GM12878 (cell line): ENCODE measurements at regions not wholly inside any gene's neighbourhood (a gene's known extent, or its start where the extent isn't known, plus 50 kb on each side); places are given as distances from the start of the nearest gene placed in this dataset.

Experiments
- CBFB ChIP-seq: IDR thresholded peaks from 2 replicates; pipeline ENCODE4 v1.6.1; 2016; ENCODE audit warnings: antibody characterized with exemption, low read depth
- TF ChIP-seq, protein P1 (sequence below), 3 experiments: IDR thresholded peaks in 2 of 3; conservative IDR thresholded peaks in 1 of 3; 2 replicates each; pipeline ENCODE4 v1.5.1; 2011; ENCODE audit warnings: low read depth in 3 of 3, low read length in 3 of 3, mild to moderate bottlenecking in 3 of 3, control low read depth in 2 of 3, moderate library complexity in 2 of 3, inconsistent platforms in 1 of 3, mixed read lengths in 1 of 3; ENCODE audit not compliant: control insufficient read depth in 2 of 3, insufficient read depth in 1 of 3; ENCODE audit errors: extremely low read depth in 1 of 3

DNA sequence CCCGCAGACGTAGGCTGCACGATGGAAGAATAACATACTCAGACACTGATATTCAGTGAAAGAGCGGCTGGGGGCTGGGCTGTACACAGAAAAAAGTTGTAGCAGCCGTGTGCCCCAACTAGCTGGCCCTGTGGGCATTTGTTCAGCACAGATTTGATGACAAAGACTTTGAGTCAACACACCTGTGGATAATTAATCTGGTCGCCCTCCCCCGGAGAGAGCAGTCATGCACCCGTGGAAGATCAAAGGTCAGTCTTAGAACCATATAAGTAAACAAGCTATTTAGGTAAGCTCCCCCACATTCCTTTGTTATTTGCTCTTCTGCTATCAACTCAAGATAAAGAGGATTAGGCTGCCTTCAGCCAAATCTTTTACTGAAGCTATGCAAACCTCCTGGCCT is 148.4 kb upstream of the HMCN1 start:
- TF ChIP-seq, protein P1, sequence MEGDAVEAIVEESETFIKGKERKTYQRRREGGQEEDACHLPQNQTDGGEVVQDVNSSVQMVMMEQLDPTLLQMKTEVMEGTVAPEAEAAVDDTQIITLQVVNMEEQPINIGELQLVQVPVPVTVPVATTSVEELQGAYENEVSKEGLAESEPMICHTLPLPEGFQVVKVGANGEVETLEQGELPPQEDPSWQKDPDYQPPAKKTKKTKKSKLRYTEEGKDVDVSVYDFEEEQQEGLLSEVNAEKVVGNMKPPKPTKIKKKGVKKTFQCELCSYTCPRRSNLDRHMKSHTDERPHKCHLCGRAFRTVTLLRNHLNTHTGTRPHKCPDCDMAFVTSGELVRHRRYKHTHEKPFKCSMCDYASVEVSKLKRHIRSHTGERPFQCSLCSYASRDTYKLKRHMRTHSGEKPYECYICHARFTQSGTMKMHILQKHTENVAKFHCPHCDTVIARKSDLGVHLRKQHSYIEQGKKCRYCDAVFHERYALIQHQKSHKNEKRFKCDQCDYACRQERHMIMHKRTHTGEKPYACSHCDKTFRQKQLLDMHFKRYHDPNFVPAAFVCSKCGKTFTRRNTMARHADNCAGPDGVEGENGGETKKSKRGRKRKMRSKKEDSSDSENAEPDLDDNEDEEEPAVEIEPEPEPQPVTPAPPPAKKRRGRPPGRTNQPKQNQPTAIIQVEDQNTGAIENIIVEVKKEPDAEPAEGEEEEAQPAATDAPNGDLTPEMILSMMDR (IDR thresholded peaks at IDR 0.05 in 2 of 3, conservative IDR thresholded peaks at IDR 0.05 in 1 of 3; ENCODE audit: control insufficient read depth in 2 of 3, extremely low read depth in 1 of 3, insufficient read depth in 1 of 3, low read depth in 3 of 3, low read length in 3 of 3), result no peak
- no peak for TF ChIP-seq CBFB
